Kidney (tissue), 13 donors: ENCODE measurements at regions not wholly inside any gene's neighbourhood (a gene's known extent, or its start where the extent isn't known, plus 50 kb on each side); places are given as distances from the start of the nearest gene placed in this dataset.
"Not testable (repeated sequence)": the region's sequence is repeated elsewhere in the genome, so short reads cannot be mapped to it uniquely, and the experiment has no call there.

ENCODE experiments used
- DNase-seq, 5 donors: peaks; one replicate each; pipeline ENCODE4 v3.0.0-alpha.2; 2013 to 2020
- FAIRE-seq: peaks from 2 replicates; lab custom pipeline; 2012; peaks lifted over from hg19 to GRCh38; lab: Jason Lieb, UNC
- H3K27ac ChIP-seq, 2 donors: one replicate each; pipeline ENCODE4 v1.7.0; 2013; ENCODE audit warnings: low read depth in 2 of 2, low read length in 2 of 2, inconsistent platforms in 1 of 2
- H3K27me3 ChIP-seq: one replicate; pipeline ENCODE4 v1.7.1; 2013; ENCODE audit warnings: low read length, inconsistent platforms; ENCODE audit not compliant: control insufficient read depth, insufficient read depth
- H3K36me3 ChIP-seq, 3 donors: one replicate each; pipeline versions ENCODE4 v1.7.0 to v1.7.1; 2013; ENCODE audit warnings: low read length in 3 of 3, control low read depth in 1 of 3, inconsistent platforms in 1 of 3; ENCODE audit not compliant: insufficient read depth in 3 of 3, control insufficient read depth in 2 of 3
- H3K4me1 ChIP-seq, 3 donors: one replicate each; pipeline versions ENCODE4 v1.7.0 to v1.7.1; 2013; ENCODE audit warnings: low read length in 3 of 3, inconsistent platforms in 1 of 3, low read depth in 1 of 3; ENCODE audit not compliant: control insufficient read depth in 2 of 3, insufficient read depth in 2 of 3
- H3K4me3 ChIP-seq, 3 donors: one replicate each; pipeline versions ENCODE4 v1.7.0 to v1.8.1; 2013; ENCODE audit warnings: low read length in 3 of 3, control low read depth in 1 of 3, inconsistent platforms in 1 of 3
- H3K9ac ChIP-seq, 3 donors: one replicate each; pipeline versions ENCODE4 v1.7.0 to v1.7.1; 2013; ENCODE audit warnings: low read length in 3 of 3, control low read depth in 1 of 3, inconsistent platforms in 1 of 3
- H3K9me3 ChIP-seq, 3 donors: one replicate each; pipeline versions ENCODE4 v1.7.0 to v1.7.1; 2013; ENCODE audit warnings: low read length in 3 of 3, control low read depth in 1 of 3, inconsistent platforms in 1 of 3; ENCODE audit not compliant: control insufficient read depth in 2 of 3, insufficient read depth in 1 of 3
- intact Hi-C: fragments of 100-400 bp; cut with DNase I; formaldehyde crosslinking; loops from one replicate; pipeline ENCODE4 v1.11.1; 2022
- TF ChIP-seq, protein P1 (sequence below): IDR thresholded peaks from 3 replicates; pipeline ENCODE4 v1.5.1; 2012; ENCODE audit warnings: mild to moderate bottlenecking, moderate library complexity, borderline replicate concordance; ENCODE audit not compliant: insufficient read depth; ENCODE audit errors: extremely low read depth
- donor health status: control.
- donor health status: control.
- donor health status: control.
- donor health status: control.
- donor health status: control.
- donor health status: DM: yes; HTN: yes; CAD: no.
- donor health status: Normal renal cell carcinoma (clear cell type).

DNA sequence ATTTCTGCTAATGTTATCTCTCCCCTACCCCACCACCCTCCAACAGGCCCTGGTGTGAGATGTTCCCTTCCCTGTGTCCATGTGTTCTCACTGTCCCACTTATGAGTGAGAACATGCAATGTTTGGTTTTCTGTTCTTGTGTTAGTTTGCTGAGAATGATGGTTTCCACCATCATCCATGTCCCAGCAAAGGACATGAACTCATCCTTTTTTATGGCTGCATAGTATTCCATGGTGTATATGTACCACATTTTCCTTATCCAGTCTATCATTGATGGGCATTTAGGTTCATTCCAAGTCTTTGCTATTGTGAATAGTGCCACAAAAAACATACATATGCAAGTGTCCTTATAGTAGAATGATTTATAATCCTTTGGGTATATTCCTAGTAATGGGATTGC is 104.5 kb downstream of the ZNF33B start:
- H3K9ac ChIP-seq, H3K36me3 ChIP-seq, H3K4me1 ChIP-seq, H3K27me3 ChIP-seq, H3K4me3 ChIP-seq, intact Hi-C loops, H3K27ac ChIP-seq, DNase-seq, FAIRE-seq: not testable (repeated sequence)
- H3K9me3 ChIP-seq = peaks cover 0 to 17% (median 4%) of the 10 kb centered on the region in 3 donors

DNA sequence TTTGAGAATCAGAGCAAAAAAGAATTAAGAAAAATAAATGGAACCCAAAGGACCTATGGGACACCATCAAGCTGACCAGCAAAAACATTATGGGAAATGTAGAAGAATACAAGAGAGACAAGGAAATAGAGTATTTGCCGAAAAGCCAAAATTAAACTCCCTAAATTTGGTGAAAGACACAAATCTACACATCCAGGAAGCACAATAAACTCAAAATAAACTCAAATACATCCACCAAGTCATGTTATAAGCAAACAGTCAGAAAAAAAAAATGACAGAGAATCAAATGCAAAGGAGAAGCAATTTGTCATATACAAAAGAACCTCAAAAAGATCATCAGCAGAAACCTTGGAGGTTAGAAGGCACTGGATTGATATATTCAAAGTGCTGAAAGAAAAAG is 105.4 kb downstream of the ZNF33B start:
- intact Hi-C loops = no loop called here
- DNase-seq = no peak
- H3K27me3 ChIP-seq = no peaks in the 10 kb centered on the region
- no peak overlapping the region for H3K4me3 ChIP-seq
- H3K36me3 ChIP-seq = no peaks in the 10 kb centered on the region
- TF ChIP-seq, protein P1, sequence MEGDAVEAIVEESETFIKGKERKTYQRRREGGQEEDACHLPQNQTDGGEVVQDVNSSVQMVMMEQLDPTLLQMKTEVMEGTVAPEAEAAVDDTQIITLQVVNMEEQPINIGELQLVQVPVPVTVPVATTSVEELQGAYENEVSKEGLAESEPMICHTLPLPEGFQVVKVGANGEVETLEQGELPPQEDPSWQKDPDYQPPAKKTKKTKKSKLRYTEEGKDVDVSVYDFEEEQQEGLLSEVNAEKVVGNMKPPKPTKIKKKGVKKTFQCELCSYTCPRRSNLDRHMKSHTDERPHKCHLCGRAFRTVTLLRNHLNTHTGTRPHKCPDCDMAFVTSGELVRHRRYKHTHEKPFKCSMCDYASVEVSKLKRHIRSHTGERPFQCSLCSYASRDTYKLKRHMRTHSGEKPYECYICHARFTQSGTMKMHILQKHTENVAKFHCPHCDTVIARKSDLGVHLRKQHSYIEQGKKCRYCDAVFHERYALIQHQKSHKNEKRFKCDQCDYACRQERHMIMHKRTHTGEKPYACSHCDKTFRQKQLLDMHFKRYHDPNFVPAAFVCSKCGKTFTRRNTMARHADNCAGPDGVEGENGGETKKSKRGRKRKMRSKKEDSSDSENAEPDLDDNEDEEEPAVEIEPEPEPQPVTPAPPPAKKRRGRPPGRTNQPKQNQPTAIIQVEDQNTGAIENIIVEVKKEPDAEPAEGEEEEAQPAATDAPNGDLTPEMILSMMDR = no peak
- H3K9me3 ChIP-seq = peaks cover 0 to 13% (median 4%) of the 10 kb centered on the region in 3 donors
- no peaks in the 10 kb centered on the region for H3K4me1 ChIP-seq
- no peak overlapping the region for H3K9ac ChIP-seq
- no peak for FAIRE-seq
- H3K27ac ChIP-seq = no peak overlapping the region

DNA sequence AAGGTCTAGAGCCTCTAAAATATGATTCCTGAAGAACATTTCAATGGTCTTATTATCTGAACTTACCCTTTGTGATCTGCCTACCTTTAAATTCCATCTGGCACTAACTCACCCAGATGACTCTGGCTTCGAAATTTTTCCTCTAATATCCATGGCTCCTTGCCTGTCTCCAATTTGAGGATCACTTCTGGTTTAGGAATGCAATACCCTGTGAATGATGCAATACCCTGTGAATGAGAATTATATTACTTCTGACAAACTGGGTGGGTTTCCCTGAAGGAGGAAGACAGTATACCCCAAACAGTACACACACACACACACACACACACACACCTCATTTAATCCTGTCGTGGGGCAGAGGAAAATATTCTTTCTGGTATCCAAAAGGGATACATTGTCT is 115.3 kb downstream of the ZNF33B start:
- intact Hi-C loops = no loop called here
- peaks cover 7 to 40% (median 11%) of the 10 kb centered on the region in 3 donors for H3K36me3 ChIP-seq
- FAIRE-seq = no peak

DNA sequence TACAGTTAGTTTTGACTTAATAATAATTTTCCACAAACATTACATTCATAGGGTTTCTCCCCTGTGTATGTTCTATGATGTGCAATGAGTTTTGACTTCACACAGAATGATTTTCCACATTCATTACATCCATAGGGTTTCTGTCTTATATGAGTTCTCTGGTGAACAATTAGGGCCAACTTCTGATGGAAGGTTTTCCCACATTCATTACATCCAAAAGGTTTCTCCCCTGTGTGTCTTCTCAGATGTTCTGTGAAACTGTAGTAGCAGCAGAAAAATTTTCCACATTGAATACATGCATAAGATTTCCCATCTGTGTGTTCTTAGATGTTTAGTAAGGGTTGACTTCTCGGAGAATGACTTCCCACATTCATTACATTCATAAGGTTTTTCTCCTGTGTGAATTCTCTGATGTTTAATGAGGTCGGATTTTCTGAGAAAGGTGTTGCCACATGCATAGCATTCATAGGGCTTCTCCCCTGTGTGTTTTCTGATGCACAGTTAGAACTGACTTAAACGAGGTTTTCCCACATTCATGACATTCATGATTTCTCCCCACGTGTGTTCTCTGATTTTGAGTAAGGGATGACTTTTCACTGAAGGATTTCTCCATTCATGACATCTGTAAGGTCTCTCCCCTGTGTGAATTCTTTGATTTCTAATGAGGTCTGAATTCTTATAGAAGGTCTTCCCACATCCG is 118.5 kb downstream of the ZNF33B start:
- Histone ChIP-seq H3K9me3 (peaks cover 10 to 90% (median 53%) of the 10 kb centered on the region in 3 donors), H3K4me3 (peak overlapping the region in 1 of 3 donors; percentile 12), H3K9ac (no peak overlapping the region), H3K4me1 (no peaks in the 10 kb centered on the region), H3K36me3 (peaks cover 7 to 40% (median 11%) of the 10 kb centered on the region in 3 donors), H3K27me3 (no peaks in the 10 kb centered on the region), H3K27ac (no peak overlapping the region)
- DNase-seq = no peak
- intact Hi-C loops = no loop called here
- TF ChIP-seq, protein P1 = no peak
- FAIRE-seq = no peak

More for the DNA sequence above, 115.3 kb downstream of the ZNF33B start:
- TF ChIP-seq, protein P1 = no peak
- no peak for DNase-seq
- no peak overlapping the region for H3K4me3 ChIP-seq
- H3K27ac ChIP-seq = no peak overlapping the region
- H3K4me1 ChIP-seq = no peaks in the 10 kb centered on the region
- H3K9ac ChIP-seq = no peak overlapping the region
- H3K9me3 ChIP-seq = peaks cover 10 to 63% (median 40%) of the 10 kb centered on the region in 3 donors
- no peaks in the 10 kb centered on the region for H3K27me3 ChIP-seq
